H1 (cell line): ENCODE measurements at regions not wholly inside any gene's neighbourhood (a gene's known extent, or its start where the extent isn't known, plus 50 kb on each side); places are given as distances from the start of the nearest gene placed in this dataset.

ENCODE experiments used
- CBX8 ChIP-seq: fragments of 300-800, 300-1000 bp; sonication (generic); IDR thresholded peaks from 2 replicates; pipeline ENCODE4 v1.7.1; 2016; ENCODE audit warnings: low read depth, low read length, borderline replicate concordance
- CTCF ChIP-seq, 3 experiments: IDR thresholded peaks; 1 replicate in 2 of 3; 2 replicates in 1 of 3; pipeline versions ENCODE4 v1.5.1 to v1.6.1; 2011; ENCODE audit warnings: low read length in 3 of 3, mild to moderate bottlenecking in 3 of 3, inconsistent platforms in 2 of 3, low read depth in 1 of 3, moderate library complexity in 1 of 3; ENCODE audit not compliant: insufficient read depth in 1 of 3; ENCODE audit errors: control extremely low read depth in 1 of 3
- E2F6 ChIP-seq: IDR thresholded peaks from 2 replicates; pipeline ENCODE4 v1.6.1; 2012; ENCODE audit warnings: inconsistent platforms
- GABPA ChIP-seq: IDR thresholded peaks from 2 replicates; pipeline ENCODE4 v1.6.1; 2011; ENCODE audit warnings: mild to moderate bottlenecking, low read length, moderate library complexity, borderline replicate concordance; ENCODE audit not compliant: insufficient read depth
- POLR2A ChIP-seq, 2 experiments: IDR thresholded peaks; 1 replicate in 1 of 2; 2 replicates in 1 of 2; pipeline ENCODE4 v1.6.1; 2011; ENCODE audit warnings: low read depth in 2 of 2, low read length in 2 of 2, mild to moderate bottlenecking in 2 of 2; ENCODE audit errors: control extremely low read depth in 1 of 2
- POU5F1 ChIP-seq: IDR thresholded peaks from 2 replicates; pipeline ENCODE4 v1.6.1; 2011; ENCODE audit warnings: low read depth, mild to moderate bottlenecking, low read length, moderate library complexity
- RAD21 ChIP-seq, 2 experiments: IDR thresholded peaks in 1 of 2; conservative IDR thresholded peaks in 1 of 2; 2 replicates each; pipeline ENCODE4 v1.6.1; 2011; ENCODE audit warnings: low read depth in 2 of 2, low read length in 2 of 2, improper control_type of control experiment in 1 of 2, inconsistent platforms in 1 of 2, mild to moderate bottlenecking in 1 of 2, moderate library complexity in 1 of 2
- SIN3A ChIP-seq, 2 experiments: IDR thresholded peaks in 1 of 2; conservative IDR thresholded peaks in 1 of 2; 2 replicates each; pipeline ENCODE4 v1.6.1; 2011 to 2012; ENCODE audit warnings: low read length in 2 of 2, improper control_type of control experiment in 1 of 2, low read depth in 1 of 2, mild to moderate bottlenecking in 1 of 2
- USF2 ChIP-seq: IDR thresholded peaks from 2 replicates; pipeline ENCODE4 v1.6.1; 2011; ENCODE audit warnings: low read length, improper control_type of control experiment

GRCh38 chr2:217468042-217468830 lies 534.6 kb downstream of the TNS1 start:
- TF ChIP-seq CTCF (IDR thresholded peaks at IDR 0.05; ENCODE audit: control extremely low read depth in 1 of 3, insufficient read depth in 1 of 3, low read depth in 1 of 3, low read length in 3 of 3) (no peak), E2F6 (no peak), POLR2A (IDR thresholded peaks at IDR 0.05; ENCODE audit: control extremely low read depth in 1 of 2, low read depth in 2 of 2, low read length in 2 of 2) (no peak), GABPA (no peak), SIN3A (conservative IDR thresholded peaks at IDR 0.05 in 1 of 2, IDR thresholded peaks at IDR 0.05 in 1 of 2; ENCODE audit: low read depth in 1 of 2, low read length in 2 of 2) (no peak), POU5F1 (no peak), RAD21 (IDR thresholded peaks at IDR 0.05 in 1 of 2, conservative IDR thresholded peaks at IDR 0.05 in 1 of 2; ENCODE audit: low read depth in 2 of 2, low read length in 2 of 2) (no peak), CBX8 (no peak), USF2 (no peak)
